DND-41 (cell line): ENCODE measurements at regions not wholly inside any gene's neighbourhood (a gene's known extent, or its start where the extent isn't known, plus 50 kb on each side); places are given as distances from the start of the nearest gene placed in this dataset.

Experiments used
- CTCF ChIP-seq: IDR thresholded peaks from 2 replicates; pipeline ENCODE4 v1.5.1; 2012; ENCODE audit warnings: borderline replicate concordance, low read length, moderate library complexity, mild to moderate bottlenecking; ENCODE audit not compliant: poor library complexity, severe bottlenecking; ENCODE audit errors: extremely low read depth
- EZH2 ChIP-seq: IDR thresholded peaks from 3 replicates; pipeline ENCODE4 v1.6.1; 2012; ENCODE audit warnings: borderline replicate concordance, low read depth, mild to moderate bottlenecking, moderate library complexity, low read length, inconsistent platforms; ENCODE audit not compliant: severe bottlenecking

- TF ChIP-seq CTCF (no peak), EZH2 (no peak)
These were observed 198.9 kb upstream of the ASIC2 start for GRCh38 chr17:33491871-33492481.
